AG08395 (cell line): ENCODE measurements at regions not wholly inside any gene's neighbourhood (a gene's known extent, or its start where the extent isn't known, plus 50 kb on each side); places are given as distances from the start of the nearest gene placed in this dataset.

Experiments
- DNase-seq: peaks from one replicate; pipeline ENCODE4 v3.0.0; 2012; ENCODE audit warnings: mixed read lengths, low spot score

DNA sequence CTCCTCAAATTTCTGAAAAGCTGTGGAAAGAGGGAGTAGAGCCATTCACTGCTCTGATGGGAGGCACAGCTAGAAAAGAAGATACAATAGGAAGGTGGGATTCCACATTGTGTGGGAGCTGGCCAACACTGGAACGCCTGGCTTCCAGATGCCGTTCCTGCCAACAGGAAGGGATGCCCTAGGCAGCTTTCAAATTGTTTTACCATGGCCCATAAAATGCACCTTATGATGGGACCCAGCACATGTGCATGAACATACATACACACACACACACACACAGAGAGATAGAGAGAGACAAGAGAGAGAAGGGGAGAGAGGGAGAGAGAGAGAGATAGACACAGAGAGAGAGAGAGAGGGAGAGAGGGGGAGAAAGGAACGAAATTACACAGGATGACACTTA, 86.1 kb upstream of the BZW1 start:
- DNase-seq: no peak

DNA sequence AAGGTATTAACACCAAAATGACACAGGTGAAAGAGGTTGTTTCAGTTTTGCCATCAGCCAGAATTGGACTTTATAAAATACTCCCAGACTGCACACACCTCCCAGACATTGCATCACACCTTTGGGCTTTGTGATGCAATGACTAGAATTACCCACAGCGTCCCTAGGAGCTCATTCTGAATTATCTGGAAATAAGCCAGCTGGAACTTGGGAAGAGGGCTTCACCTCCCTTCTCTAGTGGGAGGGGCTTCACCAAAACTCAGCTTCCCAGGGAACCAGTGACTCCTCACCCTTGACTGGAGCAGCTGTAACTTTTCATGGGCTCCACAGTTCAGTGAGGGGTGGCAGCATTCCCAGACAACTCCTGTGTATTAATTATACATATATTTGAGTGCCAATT, 83.1 kb upstream of the BZW1 start:
- no peak for DNase-seq

DNA sequence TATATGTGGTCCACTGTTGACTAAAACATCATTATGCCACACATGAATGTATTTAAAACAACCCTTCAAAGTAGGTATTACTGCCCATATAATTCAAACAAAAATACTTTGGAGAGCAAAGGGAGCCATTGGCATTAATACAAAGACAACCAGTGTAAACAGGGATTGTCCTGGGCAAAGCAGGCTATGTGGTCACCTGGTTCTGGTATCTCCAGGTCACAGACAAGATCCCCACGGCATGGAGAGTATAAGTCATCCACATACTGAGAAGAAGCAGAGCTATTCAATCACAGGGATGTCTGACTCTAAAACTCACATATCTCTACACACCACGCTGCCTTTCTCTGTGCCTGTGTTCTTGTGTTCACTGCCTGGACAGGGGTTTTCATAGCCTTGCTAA, 81.4 kb upstream of the BZW1 start:
- DNase-seq: no peak

- no peak for DNase-seq
Observed at GRCh38 chr2:200730960-200731359, 80.8 kb upstream of the BZW1 start.

DNA sequence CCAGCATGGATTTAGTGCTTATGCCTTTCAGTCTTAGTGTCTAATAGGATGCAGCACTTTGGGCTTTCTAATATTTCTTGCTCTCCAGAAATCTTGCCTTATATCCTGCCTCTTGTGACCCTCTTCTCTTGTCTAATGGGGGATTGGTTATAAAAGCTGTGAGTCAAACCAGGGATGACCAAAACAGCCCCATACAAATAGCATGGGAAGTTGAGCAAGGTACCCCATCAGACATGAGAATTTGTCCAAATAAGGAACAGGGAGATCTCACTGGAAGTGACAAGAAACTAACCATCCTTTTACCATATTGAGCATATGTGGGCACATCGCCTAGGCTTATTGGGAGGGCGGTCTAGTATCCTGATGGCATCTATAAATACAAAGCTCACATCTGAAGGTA, 78.8 kb upstream of the BZW1 start:
- no peak for DNase-seq

- DNase-seq: no peak
Observed at GRCh38 chr2:200733713-200734198, 78.0 kb upstream of the BZW1 start.

DNA sequence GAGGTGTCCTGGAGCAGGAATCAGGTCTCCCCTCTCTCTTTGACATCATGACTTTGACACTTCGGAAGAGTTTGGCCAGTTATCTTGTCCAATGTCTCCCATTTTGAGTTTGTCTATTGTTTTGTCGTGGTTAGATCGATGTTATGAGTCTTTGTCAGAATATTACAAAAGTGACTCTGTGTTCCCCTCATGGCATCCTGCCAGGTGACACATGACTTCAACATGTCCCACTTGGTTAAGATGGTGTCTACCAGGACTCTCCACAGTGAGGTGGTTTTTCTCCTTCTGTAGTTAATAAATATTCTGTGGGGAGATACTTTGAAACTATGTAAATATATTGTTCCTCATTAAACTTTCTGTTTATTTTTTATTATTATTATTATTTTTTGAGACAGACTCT, 76.6 kb upstream of the BZW1 start:
- no peak for DNase-seq

DNA sequence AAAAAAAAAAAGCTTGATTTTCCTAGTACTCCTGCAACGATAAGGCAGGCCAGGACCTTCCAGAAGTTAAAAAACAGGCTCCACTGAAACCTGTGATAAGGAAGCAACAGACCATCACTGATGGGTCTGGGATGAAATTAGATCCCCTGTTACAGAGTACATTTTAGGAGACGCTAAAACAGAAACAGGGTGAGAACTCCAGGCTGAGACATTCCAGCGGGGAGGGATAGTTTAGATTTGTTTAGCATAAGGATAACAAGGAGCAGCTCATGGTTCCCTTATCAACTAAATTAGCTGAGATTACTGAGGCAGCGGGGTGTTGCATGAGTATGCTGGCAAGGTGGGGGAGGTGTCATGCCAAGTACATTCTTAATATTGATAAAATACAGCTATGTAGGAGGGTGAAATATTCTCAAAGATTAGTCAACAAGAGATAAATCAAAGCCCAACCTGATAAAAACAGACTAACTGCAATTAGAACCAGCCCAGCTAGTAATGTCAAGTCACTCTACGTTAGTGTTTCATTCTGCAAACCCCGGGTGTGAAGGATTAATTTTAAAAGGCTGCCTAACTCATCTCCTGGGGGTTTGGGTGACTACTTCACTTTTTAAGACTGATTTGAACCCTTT, 75.0 kb upstream of the BZW1 start:
- no peak for DNase-seq

DNA sequence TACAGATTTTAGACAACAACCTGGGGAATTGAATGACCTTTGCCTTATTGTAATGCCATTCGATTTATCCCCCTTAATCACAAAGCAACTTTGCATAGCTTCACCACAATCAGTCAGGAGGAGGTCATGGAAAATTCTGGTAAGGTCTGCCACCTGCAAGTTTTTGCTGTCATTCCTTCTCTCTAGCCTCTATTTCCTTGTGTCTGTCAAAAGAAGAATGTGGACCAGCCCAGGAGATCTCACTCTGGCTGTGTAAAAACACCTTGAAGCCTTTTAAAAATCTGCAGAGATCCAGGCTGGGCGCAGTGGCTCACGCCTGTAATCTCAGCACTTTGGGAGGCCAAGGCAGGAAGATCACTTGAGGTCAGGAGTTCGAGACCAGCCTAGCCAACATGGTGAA, 74.1 kb upstream of the BZW1 start:
- DNase-seq: no peak

- DNase-seq: no peak
Observed at GRCh38 chr2:200738590-200738989, 73.1 kb upstream of the BZW1 start.

DNA sequence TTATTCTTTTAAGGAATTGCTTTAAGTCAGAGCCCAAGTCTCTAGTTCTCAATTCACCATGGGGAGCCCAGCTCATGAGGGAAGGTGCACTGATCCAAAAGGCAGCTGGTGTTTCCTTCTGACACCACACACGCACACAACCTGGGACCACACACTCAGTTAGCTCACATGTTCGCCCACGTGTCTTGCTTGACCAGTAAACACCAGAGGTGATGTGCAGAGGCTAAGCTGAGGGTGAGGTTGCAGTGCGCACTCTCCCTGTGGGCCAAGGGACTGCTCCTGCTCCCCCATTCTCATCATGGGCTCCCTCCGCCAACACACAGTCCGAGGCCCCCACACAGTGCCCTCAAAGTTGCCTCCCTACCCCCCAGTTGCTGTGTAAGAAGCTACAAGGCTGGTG, 70.8 kb upstream of the BZW1 start:
- DNase-seq: no peak

DNA sequence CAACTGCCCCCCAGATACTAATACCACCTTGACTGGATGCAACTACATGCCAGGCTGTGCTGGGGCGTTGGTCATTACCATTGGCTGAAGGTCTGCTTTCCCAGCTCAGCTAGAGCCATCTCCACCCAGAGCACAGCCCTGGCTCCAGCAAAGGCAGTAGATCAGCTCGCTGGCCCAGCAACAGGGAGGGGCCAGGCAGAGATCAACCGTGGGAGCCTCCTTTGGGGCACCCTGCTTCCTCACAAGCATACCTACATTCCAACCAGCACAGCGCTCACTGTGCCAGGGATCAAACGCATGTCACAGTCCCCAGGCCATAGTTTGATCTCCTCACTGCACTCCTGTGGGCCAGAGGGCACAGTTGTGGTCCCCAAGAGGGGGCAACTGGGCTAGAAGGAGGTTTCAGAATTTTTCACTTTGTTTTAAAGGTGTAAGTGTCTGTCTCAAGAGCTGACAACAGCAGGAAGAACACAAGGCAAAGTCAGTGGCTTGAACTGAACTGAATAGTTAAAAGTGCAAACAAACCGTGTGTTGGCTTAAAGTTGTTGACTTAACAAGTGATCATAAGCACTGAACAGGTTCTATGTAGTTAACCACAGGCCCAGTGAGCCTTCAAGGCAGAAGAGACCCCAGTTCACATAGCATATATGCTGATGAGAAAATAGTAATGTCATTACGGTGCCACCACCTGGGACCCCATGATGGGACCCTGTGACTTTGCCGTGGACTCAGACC, 70.1 kb upstream of the BZW1 start:
- DNase-seq: no peak

DNA sequence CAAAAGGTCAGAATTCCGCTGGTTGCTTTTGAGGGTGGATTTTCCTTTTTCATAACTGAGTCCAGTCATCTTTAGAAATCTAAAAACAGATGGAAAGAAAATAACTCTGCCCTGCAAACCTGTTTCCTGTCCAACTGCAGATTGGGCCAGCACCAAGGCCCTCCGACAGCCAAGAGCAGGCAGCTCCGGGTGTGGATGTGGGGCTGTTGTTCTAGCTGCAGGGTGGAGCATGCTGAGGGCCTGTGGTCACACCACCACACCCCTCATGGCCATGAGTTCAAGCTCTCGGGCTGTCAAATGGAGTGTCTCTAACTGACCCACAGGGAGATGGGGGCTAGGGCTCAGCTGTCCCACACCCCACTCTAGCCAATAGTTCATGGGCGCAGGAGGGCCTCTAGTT, 69.3 kb upstream of the BZW1 start:
- DNase-seq: peak; percentile 77

- DNase-seq: no peak
Observed at GRCh38 chr2:200743042-200743676, 68.6 kb upstream of the BZW1 start.

DNA sequence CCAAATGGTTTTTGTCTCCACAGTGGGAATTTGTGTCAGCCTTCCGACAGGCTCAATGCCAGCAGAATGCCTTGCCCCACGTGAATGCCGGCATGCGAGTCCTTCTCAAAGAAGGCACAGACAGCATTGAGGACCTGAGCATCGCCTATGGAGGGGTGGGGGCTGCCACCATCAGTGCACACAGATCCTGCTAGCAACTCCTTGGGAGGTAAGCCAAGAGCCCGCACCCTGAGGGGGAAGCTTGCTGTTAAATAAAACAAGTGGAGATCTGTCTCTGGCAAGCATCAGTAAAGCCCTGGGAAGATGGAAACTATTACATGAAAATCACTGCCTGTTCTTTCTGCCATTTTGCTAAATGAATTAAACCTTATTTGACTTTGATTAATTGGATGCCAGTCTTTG, 67.5 kb upstream of the BZW1 start:
- DNase-seq: no peak

GRCh38 chr2:200746301-200746700, 65.4 kb upstream of the BZW1 start:
- DNase-seq: no peak

DNA sequence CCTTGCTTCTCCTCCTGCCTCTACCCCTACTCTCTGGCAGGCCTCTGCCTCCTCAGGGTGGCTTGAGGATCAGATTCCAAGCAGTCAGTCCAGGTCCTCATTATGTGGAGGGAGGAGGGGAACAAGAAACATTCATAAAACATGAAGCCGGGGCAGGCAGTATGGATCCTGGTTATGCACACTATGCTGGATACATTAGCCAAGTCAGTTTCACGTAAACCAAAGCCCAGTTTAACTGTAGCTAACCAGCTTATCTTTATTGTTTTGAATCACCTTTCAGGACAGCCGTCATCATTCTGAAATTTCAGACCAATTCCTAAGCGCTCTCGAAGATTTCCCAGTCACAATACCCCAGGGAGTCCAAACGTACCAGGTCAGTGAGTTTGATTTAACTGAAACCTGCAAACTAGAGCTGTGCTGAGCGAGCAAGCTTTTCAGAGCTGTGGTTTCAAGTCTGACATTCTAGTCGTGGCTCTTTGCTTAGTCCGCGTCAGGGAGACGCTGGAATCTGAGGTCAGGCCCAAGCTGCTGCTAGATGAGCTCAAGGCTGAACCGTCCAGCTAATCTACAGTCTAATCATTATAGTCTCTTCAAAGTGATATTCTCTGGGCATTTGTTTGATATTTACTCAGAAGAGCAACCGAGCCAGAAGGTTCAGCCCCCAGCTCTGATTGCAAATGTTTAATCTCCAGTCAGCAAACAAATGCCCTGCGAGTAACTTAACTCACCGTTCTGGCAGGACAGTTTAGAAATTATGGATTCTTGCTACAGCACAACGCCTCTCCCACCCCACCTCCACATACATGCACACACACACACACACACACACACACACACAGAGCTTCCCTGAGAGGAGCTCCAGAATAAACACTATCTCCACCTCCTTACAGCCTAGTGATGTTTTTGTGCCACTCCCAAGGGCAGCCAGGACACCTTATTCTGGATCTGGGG, 63.8 kb upstream of the BZW1 start:
- peak; percentile 37 for DNase-seq

DNA sequence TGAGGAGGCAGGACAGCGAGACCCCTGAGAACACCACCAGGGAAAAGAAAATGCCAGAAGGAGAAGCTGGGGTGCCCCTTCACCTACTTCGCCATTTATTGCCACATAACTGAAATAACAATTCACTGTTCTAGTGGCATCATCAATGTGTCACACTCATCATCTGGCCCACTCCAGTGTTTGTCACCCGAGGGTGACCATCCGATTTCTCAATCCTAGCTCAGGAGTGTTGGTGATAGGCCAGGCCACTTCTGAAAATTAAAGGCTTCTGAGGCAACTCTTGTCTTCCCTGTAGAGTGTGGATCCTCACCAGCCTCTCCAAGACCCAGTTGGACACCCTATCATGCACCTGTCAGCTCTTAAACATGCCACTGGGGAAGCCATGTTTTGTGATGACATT, 62.9 kb upstream of the BZW1 start:
- DNase-seq: no peak

DNA sequence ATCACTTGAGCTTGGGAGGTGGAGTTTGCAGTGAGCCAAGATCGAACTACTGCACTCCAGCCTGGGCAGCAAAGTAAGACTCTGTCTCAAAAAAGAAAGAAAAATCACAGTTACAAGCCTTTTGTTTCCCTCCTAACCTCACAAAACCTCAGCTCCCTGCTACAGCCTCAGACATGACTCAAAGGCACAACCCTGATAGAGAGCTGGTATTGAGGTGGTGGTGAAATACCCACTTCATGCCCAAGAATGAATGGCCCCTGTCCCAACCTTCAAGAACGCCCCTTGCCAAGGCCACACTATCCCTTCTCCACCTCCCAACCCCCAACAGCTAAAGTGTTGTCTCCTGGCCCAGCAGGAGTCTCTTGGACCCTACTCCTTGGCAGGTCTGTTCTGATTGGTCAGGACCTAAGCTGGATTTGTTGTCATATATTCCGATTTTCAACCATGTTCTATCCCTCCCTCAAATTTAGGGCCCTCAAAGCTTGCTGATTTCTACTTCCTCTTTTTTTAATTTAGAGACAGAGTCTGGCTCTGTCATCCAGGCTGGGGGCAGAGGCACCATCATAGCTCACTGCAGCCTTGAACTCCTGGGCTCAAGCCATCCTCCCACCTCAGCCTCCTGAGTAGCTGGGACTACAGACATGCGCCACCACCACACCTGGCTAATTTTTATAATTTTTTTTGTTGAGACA, 61.9 kb upstream of the BZW1 start:
- no peak for DNase-seq

- no peak for DNase-seq
Observed at GRCh38 chr2:200750323-200750910, 61.3 kb upstream of the BZW1 start.

DNA sequence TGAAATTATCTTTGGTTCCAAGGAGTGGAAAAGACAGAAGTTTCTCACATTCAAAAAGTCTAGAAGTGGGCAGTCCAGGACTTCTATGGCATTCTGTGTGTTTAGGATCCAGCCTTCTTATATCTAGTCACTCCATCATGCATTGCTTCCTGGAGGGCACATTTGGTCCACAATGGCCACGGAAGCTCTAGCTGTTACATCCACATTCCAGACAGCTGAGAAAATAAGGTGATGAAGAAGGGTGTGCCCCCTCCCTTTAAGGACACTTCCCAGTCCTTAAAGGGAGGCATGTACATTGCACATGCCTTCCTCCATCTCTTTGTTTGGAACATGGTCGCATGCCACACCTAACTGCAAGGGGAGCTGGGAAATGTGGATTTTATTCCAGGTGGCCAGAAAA, 59.9 kb upstream of the BZW1 start:
- DNase-seq: no peak
